Tibial artery (tissue), 4 donors: ENCODE measurements at regions not wholly inside any gene's neighbourhood (a gene's known extent, or its start where the extent isn't known, plus 50 kb on each side); places are given as distances from the start of the nearest gene placed in this dataset.
A peak's percentile ranks its signal among the peaks of the same experiment; 100 is the strongest.

Experiments used
- DNase-seq, 2 donors: peaks; one replicate each; pipeline ENCODE4 v3.0.0-alpha.2; 2019
- H3K27ac ChIP-seq, 2 donors: fragments of 200-600 bp; sonication (generic) in 1 of 2; 1 replicate in 1 of 2; 2 replicates in 1 of 2; pipeline ENCODE4 v1.5.1; 2018 to 2019; ENCODE audit warnings: mild to moderate bottlenecking in 1 of 2
- H3K27me3 ChIP-seq, 2 donors: fragments of 200-600 bp; sonication (generic) in 1 of 2; one replicate each; pipeline versions ENCODE4 v1.5.1 to v1.6.0; 2016 to 2019
- H3K36me3 ChIP-seq, 3 donors: fragments of 200-600 bp; sonication (generic) in 2 of 3; one replicate each; pipeline ENCODE4 v1.5.1; 2016 to 2019; ENCODE audit warnings: mild to moderate bottlenecking in 2 of 3
- H3K4me1 ChIP-seq, 4 donors: fragments of 200-600 bp; sonication (generic) in 2 of 4; 1 replicate in 3 of 4; 2 replicates in 1 of 4; pipeline ENCODE4 v1.5.1; 2016 to 2019
- H3K4me3 ChIP-seq, 2 donors: fragments of 200-600 bp; sonication (generic) in 1 of 2; 1 replicate in 1 of 2; 2 replicates in 1 of 2; pipeline ENCODE4 v1.5.1; 2018 to 2019; ENCODE audit warnings: mild to moderate bottlenecking in 2 of 2
- H3K9me3 ChIP-seq, 3 donors: fragments of 200-600 bp; sonication (generic) in 1 of 3; one replicate each; pipeline ENCODE4 v1.5.1; 2016 to 2019
- intact Hi-C: fragments of 100-400 bp; cut with DNase I; formaldehyde crosslinking; loops from one replicate; pipeline ENCODE4 v1.15.0; 2023; ENCODE audit warnings: low total_unique reads
- TF ChIP-seq, protein P1 (sequence below), 2 experiments: fragments of 200-600 bp in 1 of 2; fragments of 450-650 bp in 1 of 2; IDR thresholded peaks; one replicate each; pipeline ENCODE4 v1.5.1; 2017 to 2019; ENCODE audit warnings: antibody characterized with exemption in 2 of 2, mild to moderate bottlenecking in 1 of 2, moderate library complexity in 1 of 2

- no peak for DNase-seq
- intact Hi-C loops = no loop called here
- Histone ChIP-seq H3K9me3 (no peaks in the 10 kb centered on the region), H3K27ac (peak overlapping the region in 1 of 2 donors; percentile 20), H3K4me3 (no peak overlapping the region), H3K4me1 (peaks cover 0 to 58% (median 40%) of the 10 kb centered on the region in 4 donors), H3K27me3 (no peaks in the 10 kb centered on the region), H3K36me3 (no peaks in the 10 kb centered on the region)
- TF ChIP-seq, protein P1, sequence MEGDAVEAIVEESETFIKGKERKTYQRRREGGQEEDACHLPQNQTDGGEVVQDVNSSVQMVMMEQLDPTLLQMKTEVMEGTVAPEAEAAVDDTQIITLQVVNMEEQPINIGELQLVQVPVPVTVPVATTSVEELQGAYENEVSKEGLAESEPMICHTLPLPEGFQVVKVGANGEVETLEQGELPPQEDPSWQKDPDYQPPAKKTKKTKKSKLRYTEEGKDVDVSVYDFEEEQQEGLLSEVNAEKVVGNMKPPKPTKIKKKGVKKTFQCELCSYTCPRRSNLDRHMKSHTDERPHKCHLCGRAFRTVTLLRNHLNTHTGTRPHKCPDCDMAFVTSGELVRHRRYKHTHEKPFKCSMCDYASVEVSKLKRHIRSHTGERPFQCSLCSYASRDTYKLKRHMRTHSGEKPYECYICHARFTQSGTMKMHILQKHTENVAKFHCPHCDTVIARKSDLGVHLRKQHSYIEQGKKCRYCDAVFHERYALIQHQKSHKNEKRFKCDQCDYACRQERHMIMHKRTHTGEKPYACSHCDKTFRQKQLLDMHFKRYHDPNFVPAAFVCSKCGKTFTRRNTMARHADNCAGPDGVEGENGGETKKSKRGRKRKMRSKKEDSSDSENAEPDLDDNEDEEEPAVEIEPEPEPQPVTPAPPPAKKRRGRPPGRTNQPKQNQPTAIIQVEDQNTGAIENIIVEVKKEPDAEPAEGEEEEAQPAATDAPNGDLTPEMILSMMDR (IDR thresholded peaks at IDR 0.05) = no peak
Measured at GRCh38 chr17:77445760-77446532, 305.2 kb downstream of the SEC14L1 start.

GRCh38 chr17:77446940-77447634 is 306.3 kb downstream of the SEC14L1 start:
- H3K27me3 ChIP-seq = no peaks in the 10 kb centered on the region
- peaks cover 0 to 61% (median 45%) of the 10 kb centered on the region in 4 donors for H3K4me1 ChIP-seq
- intact Hi-C loops = no loop called here
- DNase-seq = no peak
- H3K27ac ChIP-seq = no peak overlapping the region
- H3K36me3 ChIP-seq = no peaks in the 10 kb centered on the region
- TF ChIP-seq, protein P1 (IDR thresholded peaks at IDR 0.05) = no peak
- H3K4me3 ChIP-seq = no peak overlapping the region
- H3K9me3 ChIP-seq = no peaks in the 10 kb centered on the region

- Histone ChIP-seq H3K4me1 (peaks cover 3 to 76% (median 53%) of the 10 kb centered on the region in 4 donors), H3K27ac (peak overlapping the region; percentile 61 to 62), H3K27me3 (no peaks in the 10 kb centered on the region), H3K9me3 (no peaks in the 10 kb centered on the region), H3K4me3 (no peak overlapping the region), H3K36me3 (no peaks in the 10 kb centered on the region)
- intact Hi-C loops = no loop called here
- TF ChIP-seq, protein P1 (IDR thresholded peaks at IDR 0.05) = no peak
- DNase-seq = no peak
Measured at GRCh38 chr17:77449373-77449907, 308.7 kb downstream of the SEC14L1 start.

- Histone ChIP-seq H3K4me1 (peaks cover 3 to 76% (median 49%) of the 10 kb centered on the region in 4 donors), H3K9me3 (no peaks in the 10 kb centered on the region), H3K4me3 (peak overlapping the region in 1 of 2 donors; percentile 59), H3K27ac (peak overlapping the region; percentile 61 to 62), H3K36me3 (no peaks in the 10 kb centered on the region), H3K27me3 (no peaks in the 10 kb centered on the region)
- TF ChIP-seq, protein P1 (IDR thresholded peaks at IDR 0.05) = no peak
- intact Hi-C loops = no loop called here
- peak; percentile 64 to 85 for DNase-seq
Measured at GRCh38 chr17:77449908-77450741, 309.4 kb downstream of the SEC14L1 start.

DNA sequence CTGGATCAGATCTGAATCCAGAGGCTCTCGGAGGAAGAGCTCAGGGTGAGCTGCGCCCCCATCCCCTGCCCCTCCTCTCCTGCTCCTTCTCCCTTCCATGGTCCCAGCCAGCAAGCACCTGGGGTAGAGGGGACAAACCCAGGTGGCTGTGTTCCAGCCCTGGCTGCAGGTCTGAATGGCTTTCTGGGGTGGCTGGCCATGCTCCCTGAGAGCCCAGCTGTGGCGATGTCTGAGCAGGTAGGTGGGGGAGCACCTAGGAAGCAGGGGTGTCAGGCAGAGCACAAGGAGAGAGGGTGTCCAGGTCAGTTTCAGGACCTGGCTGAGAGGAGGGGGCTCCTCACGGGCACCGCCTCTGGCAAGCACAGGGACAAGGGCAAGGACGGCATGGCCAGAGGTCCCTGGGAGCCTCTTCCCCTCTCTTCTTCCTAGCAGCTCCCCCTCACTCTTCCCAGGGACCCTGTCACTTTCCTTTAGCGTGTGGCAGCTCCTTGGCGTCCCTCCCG is 310.0 kb downstream of the SEC14L1 start:
- no peaks in the 10 kb centered on the region for H3K36me3 ChIP-seq
- TF ChIP-seq, protein P1 (IDR thresholded peaks at IDR 0.05) = no peak
- peaks cover 3 to 76% (median 46%) of the 10 kb centered on the region in 4 donors for H3K4me1 ChIP-seq
- H3K4me3 ChIP-seq = peak overlapping the region; percentile 47 to 59
- H3K9me3 ChIP-seq = no peaks in the 10 kb centered on the region
- intact Hi-C loops = no loop called here
- no peak for DNase-seq
- H3K27me3 ChIP-seq = no peaks in the 10 kb centered on the region
- peak overlapping the region; percentile 61 to 62 for H3K27ac ChIP-seq
